ENCODE measurements at regions not wholly inside any gene's neighbourhood (a gene's known extent, or its start where the extent isn't known, plus 50 kb on each side); places are given as distances from the start of the nearest gene placed in this dataset.
"Not testable (repeated sequence)": the region's sequence is repeated elsewhere in the genome, so short reads cannot be mapped to it uniquely, and the experiment has no call there.

DNA sequence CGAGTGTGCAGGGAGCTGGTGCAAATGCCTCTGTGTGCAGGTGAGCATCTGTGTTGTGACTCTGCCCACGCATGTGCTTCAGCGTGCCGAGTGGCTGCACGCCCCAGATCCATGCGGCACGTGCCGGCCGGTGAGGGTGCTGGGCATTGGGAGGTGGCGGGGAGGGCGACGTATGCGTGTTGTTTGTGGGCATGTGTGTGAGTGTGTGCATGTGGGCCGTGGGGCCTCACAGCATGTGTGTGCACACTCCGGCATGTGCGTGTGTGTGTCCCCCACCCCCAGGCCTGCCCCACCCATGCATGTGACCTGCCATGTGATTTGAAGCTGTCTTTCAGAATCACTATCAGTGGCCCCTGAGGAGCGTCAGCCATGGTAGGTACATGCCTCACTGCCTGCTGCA is 97.7 kb upstream of the ZSCAN2 start:
- TF ChIP-seq CTCF, POLR2A (IDR thresholded peaks at IDR 0.05): not testable (repeated sequence)
